Daoy (cell line): ENCODE measurements at regions not wholly inside any gene's neighbourhood (a gene's known extent, or its start where the extent isn't known, plus 50 kb on each side); places are given as distances from the start of the nearest gene placed in this dataset.
A peak's percentile ranks its signal among the peaks of the same experiment; 100 is the strongest.

Experiments
- DNase-seq: peaks from one replicate; pipeline ENCODE4 v3.0.0-alpha.2; 2015; ENCODE audit warnings: low read depth

DNA sequence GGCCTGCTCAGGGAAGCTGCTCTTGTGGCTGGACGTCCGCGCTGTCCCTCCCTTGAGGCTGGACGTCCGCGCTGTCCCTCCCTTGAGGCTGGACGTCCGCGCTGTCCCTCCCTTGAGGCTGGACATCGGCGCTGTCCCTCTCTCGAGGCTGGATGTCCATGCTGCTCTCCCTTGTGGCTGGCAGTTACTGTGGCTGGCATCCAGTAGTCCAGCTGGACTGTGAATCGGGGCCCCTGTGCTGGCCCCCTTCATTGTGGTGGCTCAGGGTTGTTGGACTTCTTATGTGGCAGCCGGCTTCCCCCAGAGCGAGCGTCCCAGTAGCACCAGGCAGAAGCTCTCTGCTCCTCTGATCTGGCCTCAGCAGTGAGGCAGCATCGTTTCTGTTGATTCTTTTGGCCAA lies 141.5 kb downstream of the IRF8 start:
- DNase-seq: no peak

DNA sequence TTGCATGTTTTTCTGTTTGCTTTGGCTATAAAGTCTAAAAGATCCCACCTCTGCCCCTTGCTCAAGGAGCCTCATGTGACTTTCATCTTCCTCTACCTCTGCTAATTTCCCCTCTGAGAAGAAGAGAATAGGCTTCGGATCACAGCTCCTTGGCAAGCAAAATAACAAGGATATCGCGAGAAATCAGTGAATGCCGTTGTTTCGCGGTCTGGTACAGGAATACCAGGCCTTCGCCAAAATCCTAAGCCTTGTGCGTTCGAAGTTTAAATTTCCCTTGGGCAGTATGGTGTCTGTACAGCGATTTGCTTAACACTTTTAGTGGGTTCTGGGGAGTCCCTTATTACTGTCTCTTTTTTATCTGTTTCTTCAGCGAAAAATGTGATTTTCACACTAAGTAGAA lies 142.3 kb downstream of the IRF8 start:
- no peak for DNase-seq

DNA sequence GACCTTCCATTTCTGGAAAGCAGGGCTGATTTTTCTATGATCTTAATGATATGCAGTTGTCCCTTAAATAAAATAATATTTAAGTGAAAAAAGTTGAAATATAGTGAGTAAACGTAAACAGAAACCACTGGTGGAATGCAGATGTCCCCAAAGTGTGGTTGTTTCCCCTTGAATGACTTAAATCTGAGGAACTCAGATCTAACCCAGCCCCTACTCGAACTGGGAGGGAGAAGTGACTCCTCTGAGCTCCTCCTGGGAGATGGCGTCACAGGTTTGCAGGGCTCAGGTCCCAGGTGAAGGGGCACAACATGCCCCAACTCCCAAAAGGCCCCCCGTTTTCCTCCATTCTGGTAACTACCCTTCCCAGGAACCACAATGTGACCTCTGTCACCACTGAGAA lies 142.8 kb downstream of the IRF8 start:
- no peak for DNase-seq

DNA sequence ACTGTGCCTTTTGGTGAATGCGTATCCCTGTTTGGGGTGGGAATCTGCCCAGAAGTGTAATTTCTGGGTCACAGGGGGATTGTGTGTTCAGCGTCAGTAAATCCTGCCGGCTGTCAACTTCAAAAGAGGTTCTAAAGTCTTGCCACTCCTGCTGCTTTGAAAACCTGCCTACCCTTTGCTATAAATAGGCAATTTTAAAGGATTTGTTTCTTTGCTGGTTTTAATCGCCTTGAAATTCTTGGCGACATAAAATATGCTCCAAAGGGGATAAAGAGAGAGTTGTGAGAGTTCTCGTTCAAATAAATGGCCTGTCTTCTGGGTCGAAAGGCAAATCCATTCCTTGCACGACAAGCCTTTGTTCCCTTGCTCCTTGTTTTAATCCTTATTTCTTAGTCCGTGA lies 143.4 kb downstream of the IRF8 start:
- DNase-seq: no peak

DNA sequence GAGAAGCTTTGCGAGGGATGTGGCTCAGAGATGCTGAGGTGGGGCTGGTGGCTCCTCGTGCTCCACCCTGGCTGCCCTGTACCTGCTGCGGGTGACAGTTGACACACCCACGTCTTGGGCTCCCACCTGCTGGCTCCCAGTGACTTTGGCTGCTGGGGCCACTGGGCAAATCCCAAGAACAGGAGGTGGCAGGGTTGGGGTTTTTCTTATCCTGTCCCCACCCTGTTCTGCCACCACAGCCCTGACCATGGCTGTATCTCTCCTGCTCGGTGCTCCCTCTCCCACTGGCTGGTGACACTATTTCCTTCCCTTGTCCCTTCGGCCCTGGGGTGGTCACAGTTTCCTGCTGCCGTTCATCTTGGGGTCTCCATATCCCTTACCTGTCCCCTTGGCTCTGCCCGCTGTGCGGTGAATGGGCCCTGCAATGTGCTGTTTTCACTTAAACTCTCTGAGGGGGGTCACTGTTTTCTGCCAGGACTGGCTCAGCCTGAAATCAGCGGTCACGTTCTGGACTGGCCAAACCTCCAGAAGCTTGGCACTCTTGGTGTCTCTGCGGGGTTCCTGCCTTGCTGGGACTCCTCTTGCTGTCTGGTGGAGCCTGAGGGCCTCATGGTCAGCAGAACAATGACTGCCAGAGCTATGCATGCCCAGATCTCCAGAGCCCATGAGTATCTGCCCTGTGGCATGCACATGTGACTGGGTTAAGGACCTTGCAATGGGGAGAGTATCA lies 144.2 kb downstream of the IRF8 start:
- no peak for DNase-seq

DNA sequence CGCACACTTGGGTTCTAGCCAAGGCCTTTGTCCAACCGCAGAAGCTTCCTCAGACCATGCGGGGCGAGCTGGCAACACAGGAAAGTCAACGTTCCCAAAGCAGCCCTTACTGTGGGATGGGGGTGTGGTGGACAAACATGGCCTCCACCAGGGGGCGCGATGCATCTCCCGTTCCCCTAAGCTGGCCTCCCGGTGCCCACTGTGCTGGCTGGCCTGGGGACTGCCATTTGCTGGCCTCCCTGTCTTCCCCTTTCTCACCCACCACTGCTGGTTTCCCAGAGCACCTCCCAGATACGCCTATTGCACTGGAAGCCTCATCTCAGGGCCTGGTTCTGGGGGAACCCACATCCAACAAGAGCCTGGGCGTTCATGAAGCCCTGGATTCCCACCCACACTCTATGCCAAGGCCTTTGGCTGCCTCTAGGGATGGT lies 145.3 kb downstream of the IRF8 start:
- DNase-seq: peak; percentile 67

DNA sequence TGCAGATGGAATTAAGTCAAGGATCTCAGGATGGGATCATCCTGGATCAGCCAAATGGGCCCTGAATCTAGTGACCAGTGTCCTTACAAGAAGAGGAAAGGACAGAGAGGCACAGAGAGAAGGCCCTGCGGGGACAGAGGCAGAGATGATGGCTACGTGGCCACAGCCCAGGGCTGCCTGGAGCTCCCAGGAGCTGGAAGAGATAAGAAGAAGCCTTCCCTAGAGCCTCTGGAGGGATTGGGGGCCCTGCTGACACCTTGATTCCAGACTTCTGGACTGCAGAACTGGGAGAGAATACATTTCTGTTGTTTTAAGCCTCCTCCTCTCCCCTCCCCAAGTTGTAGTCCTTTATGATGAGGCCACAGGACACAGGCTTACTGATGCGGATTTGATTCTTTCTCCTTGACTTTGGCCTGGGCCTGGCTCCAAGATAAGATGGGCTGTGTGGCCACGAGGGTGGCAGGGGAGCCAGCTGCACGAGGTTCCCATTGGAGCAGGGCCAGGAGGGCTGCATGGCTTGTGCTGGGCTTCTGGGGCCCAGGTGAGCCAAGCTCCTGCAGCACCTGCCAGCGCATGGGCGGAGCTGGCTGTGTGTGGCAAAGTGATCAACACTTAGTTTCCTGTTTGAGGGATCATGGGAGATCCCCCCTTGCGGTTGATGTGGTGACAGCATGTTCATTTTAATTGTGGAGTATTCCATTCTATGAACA lies 146.1 kb downstream of the IRF8 start:
- DNase-seq: no peak

DNA sequence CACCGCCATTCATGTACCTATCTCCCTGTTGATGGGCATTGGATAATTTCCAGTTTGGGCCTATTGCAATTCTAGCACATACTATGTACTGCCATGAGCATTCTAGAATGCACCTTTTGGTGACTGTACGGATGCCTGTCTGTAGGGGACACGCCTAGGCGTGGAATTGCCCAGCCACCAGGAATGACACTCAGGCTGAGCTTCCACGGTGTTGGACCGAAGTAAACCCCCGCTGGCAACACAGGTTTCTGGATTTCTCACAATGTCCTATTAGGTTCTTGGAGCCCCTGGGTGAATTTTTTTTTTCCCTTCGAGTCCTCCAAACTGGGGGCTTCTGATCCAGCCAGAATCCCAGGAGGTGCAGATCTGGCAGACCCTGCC lies 146.6 kb downstream of the IRF8 start:
- DNase-seq: no peak

DNA sequence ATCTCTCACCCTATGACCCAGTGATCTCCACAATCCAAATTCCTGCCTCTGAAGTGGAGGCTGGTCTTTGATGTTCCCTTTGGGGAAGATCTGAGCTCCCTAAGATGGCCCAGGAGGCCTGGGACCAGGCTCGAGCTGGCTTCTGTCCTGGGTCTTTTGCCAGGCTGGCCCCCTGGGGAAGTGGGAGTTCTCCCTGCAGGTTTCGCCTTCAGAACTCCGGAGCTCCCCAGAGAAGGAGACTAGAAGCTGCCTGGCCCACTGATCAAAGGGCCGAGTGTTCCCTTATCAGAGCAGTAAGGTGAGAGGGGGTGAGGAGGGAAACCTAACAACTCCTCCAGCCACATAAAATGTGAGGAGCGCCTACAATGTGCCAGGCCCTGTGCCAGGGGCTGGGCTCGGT lies 147.1 kb downstream of the IRF8 start:
- DNase-seq: no peak

DNA sequence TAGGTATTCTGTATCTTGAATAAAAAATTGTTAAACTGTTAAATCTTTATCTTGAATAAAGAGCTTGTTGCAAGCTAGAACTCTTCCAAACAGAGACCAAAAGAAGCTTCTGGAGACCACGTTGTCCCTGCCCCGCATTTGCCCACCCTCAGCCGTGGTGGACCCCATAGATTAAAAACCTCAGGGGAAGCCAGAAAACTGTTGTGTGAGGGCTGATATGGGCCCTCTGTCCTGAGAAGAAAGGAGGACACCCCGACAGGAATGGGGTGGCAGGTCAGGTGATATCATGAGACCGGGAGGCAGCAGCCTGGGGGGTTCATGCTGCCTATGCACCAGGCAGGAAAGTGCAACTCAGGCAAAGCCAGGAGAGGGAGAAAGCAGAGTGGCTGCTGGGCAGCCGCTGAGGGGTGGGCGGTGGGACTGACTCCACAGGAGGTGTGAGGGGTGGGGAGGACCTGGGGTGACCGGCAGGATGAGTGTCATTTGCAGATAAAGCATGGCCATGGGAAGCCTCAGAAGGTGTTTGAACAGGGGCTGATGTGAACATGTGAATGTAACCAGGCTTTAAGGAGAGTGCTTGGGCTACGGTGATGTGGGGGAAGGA lies 147.8 kb downstream of the IRF8 start:
- DNase-seq: no peak

DNA sequence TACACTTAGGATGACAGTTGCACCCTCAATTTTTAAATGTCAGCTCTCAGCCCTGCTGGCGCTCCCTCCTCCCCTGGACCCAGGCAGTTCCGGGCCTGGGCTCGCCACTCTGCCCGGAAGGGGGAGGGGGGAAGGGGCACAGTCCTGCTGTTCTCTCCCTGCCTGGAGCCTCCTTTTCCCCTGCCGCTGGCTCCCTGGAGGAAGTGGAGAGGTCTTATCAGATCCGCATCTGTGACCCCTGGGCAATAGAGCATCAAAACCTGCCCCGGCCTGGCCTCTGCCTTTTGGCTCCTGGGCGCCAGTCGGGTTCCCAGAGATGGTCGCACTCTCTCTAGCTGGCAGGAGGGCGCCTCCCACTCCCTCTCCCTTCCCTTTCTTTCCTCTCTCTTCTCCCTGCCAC lies 149.3 kb downstream of the IRF8 start:
- DNase-seq: no peak

DNA sequence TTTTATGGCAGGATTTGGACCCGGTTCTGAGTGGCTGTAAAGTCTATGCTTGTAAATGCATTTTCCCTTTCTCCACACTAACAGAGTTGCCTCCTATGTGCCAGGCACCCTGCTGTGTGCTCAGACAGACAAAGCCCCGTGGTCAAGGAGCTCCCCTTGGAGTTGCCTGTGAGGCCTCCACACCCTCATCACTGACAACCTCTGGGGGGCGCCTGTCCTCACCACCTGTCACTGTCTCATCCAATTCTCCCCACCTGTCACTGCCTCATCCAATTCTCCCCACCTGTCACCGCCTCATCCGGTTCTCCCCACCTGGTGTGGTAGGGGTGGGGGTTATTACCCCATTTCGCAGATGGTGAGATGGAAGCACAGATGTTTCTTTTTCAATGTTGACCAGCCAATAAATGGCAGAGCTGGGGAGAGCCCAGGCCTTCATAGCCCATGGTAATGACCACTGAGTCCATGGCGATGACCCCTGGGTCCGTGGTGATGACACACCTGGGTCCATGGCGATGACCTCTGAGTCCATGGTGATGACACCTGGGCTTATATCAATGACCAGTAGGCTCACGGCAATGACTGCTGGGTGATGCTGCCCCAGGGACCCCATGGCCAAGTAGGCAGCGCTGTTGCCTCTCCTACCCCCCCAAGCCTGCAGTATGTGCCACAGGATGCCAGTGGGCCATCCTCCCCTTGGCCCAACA lies 150.1 kb downstream of the IRF8 start:
- DNase-seq: no peak

DNA sequence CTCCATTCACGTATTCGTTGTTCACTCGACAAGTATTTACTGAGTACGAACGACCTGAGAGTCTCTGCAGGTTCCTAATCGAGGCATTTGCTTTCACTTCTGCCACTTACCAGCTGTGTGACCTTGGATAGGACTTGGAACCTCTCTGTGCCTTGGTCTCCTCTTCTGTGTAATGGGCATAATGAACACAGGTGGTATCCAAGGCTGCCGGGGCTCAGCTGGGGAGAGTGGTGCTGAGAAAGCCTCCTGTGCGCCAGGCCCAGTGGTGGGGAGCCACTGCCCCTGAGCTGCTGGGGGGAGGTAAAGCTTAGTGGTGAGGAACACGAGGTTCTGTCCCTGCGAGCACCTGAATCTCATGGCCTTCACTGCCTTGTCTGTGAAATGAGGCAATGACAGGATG lies 150.7 kb downstream of the IRF8 start:
- DNase-seq: no peak

DNA sequence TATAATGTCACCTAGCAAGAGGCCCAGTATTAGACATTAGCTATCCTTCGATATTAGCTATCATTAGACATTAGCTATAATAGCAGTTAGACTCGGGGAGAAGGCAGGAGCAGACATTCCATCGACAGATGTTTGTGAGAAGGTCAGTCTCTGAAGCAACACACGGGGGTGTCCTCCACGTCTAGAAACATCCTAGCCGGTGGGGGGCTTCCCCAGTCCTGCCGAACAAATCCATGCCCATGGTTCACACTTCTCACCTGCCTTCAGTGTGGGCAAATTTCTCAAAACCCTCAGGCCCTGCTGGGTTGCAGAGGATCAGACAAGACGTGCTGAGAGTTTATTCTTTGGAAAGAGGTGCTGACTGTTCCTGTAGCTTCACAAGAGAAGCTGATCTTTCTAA lies 151.1 kb downstream of the IRF8 start:
- no peak for DNase-seq

DNA sequence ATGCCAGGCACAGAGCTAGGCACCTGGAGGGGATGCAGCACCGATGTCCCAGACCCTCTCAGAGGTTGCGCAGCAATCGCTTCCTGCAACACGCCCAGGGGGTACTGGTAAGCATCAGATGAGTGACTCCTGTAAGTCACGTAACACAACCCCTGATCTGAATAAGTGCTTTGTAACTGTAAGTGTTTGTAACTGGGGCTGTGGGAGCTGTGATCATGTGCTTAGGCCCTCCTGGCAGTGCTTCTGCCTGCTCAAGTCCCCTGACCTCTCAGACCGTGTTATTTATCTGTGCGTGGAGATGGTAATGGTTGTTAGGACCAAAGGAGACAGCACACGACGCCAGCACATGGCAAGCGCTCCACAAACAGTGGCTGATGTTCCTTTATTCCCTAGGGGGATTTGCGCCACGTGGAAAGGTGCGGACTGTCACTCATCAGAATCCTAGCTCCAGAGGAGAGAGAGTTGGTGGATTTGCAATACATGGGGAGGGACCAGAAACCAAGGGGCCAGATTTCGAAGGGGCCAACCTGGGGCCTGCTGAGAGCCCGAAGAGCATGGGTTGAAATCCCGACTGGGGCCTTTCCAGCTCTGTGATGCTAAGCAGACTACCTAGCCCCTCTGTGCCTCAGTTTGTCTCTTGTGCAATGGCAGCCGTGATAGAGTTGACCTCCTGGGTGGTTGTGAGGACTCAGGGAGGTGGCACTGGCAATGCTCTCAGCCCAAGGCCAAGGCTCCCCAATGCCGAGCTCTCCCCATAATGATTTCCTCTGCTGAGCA lies 151.8 kb downstream of the IRF8 start:
- DNase-seq: no peak

DNA sequence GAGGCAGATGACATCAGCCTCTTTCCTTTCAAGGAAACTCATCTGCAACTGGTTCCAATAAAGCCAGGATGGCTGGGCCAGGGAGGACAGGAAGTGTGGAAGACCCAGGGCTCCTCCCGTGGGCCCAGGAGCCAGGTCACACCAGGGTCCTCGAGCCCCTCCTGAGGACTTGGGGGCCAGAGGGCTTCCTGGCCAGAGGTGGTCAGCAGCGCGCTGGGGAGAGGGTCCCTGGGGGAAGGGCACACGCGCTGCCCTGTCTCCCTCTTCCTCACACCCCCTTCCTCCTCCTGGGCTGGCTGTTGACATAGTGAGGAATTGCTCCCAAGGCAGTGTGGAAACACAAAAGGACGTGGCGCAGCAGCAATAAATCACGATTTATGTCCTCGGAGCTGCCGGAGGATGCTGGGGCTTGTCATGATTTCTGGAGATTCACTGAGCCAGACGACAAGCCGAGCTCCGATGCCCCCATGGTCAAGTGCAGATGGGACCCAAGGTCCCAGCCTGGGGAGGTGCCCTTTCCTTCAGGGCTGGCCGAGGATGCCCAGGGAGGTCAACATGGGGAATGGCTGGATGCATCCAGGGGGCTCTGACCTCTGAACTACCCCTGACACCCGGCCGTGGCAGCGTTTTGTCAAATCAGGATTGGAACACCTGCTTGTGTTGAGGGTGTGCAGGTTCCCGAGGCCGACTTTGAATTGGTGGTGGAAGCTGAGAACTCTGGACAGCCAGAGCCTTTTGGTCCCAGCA lies 152.6 kb downstream of the IRF8 start:
- no peak for DNase-seq

DNA sequence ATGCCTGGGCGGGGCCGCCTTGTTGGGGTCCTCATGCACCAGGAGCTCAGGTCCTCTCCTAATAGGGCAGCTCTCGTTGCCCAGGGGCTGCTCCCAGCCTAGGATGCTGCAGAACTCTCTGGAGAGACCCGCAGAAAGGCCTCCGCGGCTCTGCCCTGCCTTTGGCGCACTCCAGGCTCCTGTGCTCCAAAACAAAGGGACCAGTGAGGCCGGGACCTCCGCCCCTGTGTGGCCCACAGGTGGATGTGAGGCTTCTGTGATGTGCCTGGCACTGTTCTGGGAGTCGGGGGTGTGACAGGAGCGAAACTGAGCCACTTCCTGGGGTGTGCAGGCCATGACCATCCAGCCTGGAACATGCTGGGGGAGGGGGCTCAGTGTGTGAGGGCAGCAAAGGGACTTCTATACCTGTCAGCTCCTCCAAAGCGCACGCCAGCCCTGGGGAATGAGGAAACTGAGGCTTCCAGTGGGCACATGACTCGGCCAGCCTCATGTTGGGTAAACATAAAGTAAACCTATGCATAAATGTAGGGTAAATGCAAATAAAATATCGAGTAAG lies 153.2 kb downstream of the IRF8 start:
- DNase-seq: no peak

DNA sequence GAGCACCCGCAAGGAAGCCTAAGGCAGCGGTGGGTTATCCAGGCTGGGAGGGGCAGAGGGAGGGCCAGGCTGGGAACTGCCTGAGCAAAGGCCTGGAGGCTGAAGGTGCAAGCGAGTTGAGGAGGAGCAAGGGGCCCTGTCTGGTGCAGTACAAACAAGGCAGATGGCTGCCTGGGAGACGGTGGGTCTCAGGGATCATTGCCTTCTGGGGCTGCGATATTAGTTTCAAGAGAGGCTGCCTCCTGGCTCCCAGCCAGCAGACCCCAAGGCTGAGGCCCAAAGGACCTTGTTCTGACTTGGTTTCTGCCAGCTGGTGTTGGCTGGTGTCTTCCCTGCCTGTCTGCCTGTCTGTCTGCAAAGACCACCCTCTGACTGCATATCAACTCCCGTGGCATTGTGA lies 154.0 kb downstream of the IRF8 start:
- no peak for DNase-seq

DNA sequence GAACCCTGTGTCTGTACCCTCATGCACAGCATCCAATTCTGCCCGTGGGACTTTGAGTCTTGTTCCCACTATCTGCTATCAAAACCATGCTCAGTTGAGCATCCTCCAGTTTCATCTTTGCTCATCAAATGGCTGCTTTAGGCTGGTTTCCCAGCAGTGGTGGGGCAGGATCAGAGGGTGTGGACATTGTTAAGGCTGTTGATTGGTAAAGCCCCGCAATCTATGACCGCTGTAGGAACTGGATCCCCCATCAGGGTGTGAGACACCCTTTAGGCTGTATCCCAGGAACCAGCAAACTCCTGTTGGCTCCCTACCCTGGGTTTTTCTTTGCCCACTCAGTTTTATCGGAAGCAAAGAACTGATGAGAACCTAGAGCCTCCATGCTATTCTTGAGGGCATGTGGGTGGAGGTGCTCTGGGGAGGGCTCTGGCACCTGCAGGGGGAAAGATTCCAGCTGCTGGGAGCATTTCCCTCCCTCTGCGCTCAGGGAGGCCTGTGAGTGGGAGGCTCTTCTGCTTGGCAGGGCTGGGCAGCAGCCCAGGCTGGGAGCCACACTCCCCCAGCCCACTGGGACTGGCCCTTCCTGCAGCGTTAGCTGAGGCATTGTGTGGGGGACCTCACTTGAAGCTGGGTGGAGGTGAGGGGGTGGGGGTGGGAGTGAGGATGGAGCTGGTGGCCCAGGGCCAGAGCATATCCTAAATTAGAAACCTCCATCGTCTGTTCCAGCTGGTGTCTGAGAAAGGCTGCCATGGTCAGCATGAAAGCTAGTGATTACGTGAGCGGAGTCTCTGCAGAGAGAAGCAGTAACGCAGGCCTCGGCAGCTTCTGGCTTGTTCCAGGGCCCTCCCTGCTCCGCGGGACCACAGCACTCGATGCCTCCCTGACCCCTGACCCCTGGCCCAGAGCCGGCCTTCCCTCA lies 160.6 kb downstream of the IRF8 start:
- no peak for DNase-seq
